IMR-90 (cell line): ENCODE measurements at regions not wholly inside any gene's neighbourhood (a gene's known extent, or its start where the extent isn't known, plus 50 kb on each side); places are given as distances from the start of the nearest gene placed in this dataset.
"Not testable (repeated sequence)": the region's sequence is repeated elsewhere in the genome, so short reads cannot be mapped to it uniquely, and the experiment has no call there.

ENCODE experiments used
- BHLHE40 ChIP-seq: fragments of 150-350 bp; IDR thresholded peaks from 2 replicates; pipeline ENCODE4 v1.6.1; 2016; ENCODE audit warnings: mild to moderate bottlenecking, low read depth, low read length
- CEBPB ChIP-seq: IDR thresholded peaks from 2 replicates; pipeline ENCODE4 v1.6.1; 2012; ENCODE audit warnings: low read depth, low read length, improper control_type of control experiment
- CHD1 ChIP-seq: IDR thresholded peaks from 2 replicates; pipeline ENCODE4 v1.6.1; 2012; ENCODE audit warnings: low read depth, low read length, improper control_type of control experiment
- CTCF ChIP-seq: conservative IDR thresholded peaks from 2 replicates; pipeline ENCODE4 v1.5.1; 2012; ENCODE audit warnings: mild to moderate bottlenecking, low read depth, low read length, improper control_type of control experiment
- FOS ChIP-seq: fragments of 150-350 bp; IDR thresholded peaks from 2 replicates; pipeline ENCODE4 v1.6.1; 2016; ENCODE audit warnings: low read depth, low read length
- MAFK ChIP-seq: IDR thresholded peaks from 2 replicates; pipeline ENCODE4 v1.6.1; 2012; ENCODE audit warnings: low read depth, low read length, improper control_type of control experiment
- MAZ ChIP-seq: IDR thresholded peaks from 2 replicates; pipeline ENCODE4 v1.6.1; 2012; ENCODE audit warnings: low read depth, mild to moderate bottlenecking, low read length, improper control_type of control experiment, moderate library complexity, borderline replicate concordance
- POLR2A ChIP-seq: IDR thresholded peaks from 2 replicates; pipeline ENCODE4 v1.6.1; 2012; ENCODE audit warnings: mild to moderate bottlenecking, low read depth, low read length
- RAD21 ChIP-seq: IDR thresholded peaks from 2 replicates; pipeline ENCODE4 v1.6.1; 2012; ENCODE audit warnings: low read length, improper control_type of control experiment
- RCOR1 ChIP-seq: IDR thresholded peaks from 2 replicates; pipeline ENCODE4 v1.6.1; 2012; ENCODE audit warnings: mild to moderate bottlenecking, low read length, improper control_type of control experiment; ENCODE audit not compliant: insufficient replicate concordance
- RFX5 ChIP-seq: IDR thresholded peaks from 2 replicates; pipeline ENCODE4 v1.8.0; 2012; ENCODE audit warnings: low read depth, mild to moderate bottlenecking, low read length, moderate library complexity
- USF2 ChIP-seq: fragments of 150-350 bp; IDR thresholded peaks from 2 replicates; pipeline ENCODE4 v1.6.1; 2017; ENCODE audit warnings: mild to moderate bottlenecking, antibody characterized with exemption, low read length, low read depth

- not testable (repeated sequence) for TF ChIP-seq CTCF, CEBPB, POLR2A, FOS, BHLHE40, RAD21, USF2, MAFK, CHD1, RCOR1, MAZ, RFX5
Measured at GRCh38 chrX:3495836-3496769, 149.7 kb upstream of the MXRA5 start.
